OCI-LY7 (cell line): ENCODE measurements at regions not wholly inside any gene's neighbourhood (a gene's known extent, or its start where the extent isn't known, plus 50 kb on each side); places are given as distances from the start of the nearest gene placed in this dataset.

Source experiments
- EZH2phosphoT487 ChIP-seq: fragments of 200-600 bp; sonication (generic); IDR thresholded peaks from 2 replicates; pipeline ENCODE4 v1.6.1; 2018; ENCODE audit warnings: low read depth, borderline replicate concordance, mild to moderate bottlenecking, mixed run types, antibody characterized with exemption, low read length, moderate library complexity, mixed read lengths
- TF ChIP-seq, protein P1 (sequence below): fragments of 200-600 bp; sonication (generic); conservative IDR thresholded peaks from 2 replicates; pipeline ENCODE4 v1.5.1; 2014; ENCODE audit warnings: mild to moderate bottlenecking, antibody characterized with exemption, low read length, moderate library complexity, mixed read lengths

DNA sequence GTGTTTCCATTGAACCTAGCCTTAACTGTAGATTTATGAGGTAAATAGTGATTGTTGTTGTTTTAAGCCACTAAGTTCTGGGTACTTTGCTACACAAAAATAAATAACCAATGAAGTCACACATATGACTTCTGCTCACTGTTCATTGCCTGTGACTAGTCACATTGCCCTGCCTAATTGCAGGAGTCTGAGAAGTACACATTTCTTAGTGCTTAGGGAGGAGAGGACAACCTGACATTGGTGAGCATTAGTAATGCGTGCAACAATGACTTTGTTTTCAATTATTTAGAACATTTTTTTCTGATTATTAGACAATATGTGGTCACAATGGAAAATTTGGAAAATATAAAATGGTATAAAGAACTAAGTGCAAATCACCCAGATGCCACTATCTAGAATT, 133.2 kb upstream of the DAZL start:
- TF ChIP-seq, protein P1, sequence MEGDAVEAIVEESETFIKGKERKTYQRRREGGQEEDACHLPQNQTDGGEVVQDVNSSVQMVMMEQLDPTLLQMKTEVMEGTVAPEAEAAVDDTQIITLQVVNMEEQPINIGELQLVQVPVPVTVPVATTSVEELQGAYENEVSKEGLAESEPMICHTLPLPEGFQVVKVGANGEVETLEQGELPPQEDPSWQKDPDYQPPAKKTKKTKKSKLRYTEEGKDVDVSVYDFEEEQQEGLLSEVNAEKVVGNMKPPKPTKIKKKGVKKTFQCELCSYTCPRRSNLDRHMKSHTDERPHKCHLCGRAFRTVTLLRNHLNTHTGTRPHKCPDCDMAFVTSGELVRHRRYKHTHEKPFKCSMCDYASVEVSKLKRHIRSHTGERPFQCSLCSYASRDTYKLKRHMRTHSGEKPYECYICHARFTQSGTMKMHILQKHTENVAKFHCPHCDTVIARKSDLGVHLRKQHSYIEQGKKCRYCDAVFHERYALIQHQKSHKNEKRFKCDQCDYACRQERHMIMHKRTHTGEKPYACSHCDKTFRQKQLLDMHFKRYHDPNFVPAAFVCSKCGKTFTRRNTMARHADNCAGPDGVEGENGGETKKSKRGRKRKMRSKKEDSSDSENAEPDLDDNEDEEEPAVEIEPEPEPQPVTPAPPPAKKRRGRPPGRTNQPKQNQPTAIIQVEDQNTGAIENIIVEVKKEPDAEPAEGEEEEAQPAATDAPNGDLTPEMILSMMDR = no peak
- TF ChIP-seq EZH2phosphoT487 = no peak
